HG02973 (cell line): ENCODE measurements at regions not wholly inside any gene's neighbourhood (a gene's known extent, or its start where the extent isn't known, plus 50 kb on each side); places are given as distances from the start of the nearest gene placed in this dataset.

Source experiments
- ATAC-seq: cut with Tn5 transposase; IDR thresholded peaks from one replicate; pipeline ENCODE4 v1.9.1; 2021; ENCODE audit warnings: moderate library complexity; ENCODE audit not compliant: unreplicated experiment

DNA sequence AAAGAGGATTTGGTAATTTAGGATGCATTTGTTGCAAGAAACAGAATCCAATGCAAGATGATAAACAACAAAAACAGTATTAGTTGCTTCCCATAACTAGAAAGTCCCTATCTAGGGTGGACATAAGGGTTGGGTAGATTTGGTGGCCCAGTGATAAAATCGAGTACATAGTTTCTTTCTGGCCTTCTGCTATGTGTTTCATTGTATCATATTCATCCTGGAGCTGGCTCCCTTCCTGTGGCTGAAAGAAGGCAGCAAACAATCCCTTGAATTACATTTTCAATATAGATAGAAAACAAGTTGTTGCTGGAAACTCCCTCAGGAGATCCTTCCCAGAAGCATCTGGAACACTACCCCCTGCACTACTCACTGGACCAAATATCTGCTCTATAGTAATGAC, 135.1 kb downstream of the ID4 start:
- ATAC-seq: no peak

- no peak for ATAC-seq
Measured at GRCh38 chr6:19976411-19977129, 139.4 kb downstream of the ID4 start.

- ATAC-seq: no peak
Measured at GRCh38 chr6:19979059-19979458, 141.9 kb downstream of the ID4 start.

DNA sequence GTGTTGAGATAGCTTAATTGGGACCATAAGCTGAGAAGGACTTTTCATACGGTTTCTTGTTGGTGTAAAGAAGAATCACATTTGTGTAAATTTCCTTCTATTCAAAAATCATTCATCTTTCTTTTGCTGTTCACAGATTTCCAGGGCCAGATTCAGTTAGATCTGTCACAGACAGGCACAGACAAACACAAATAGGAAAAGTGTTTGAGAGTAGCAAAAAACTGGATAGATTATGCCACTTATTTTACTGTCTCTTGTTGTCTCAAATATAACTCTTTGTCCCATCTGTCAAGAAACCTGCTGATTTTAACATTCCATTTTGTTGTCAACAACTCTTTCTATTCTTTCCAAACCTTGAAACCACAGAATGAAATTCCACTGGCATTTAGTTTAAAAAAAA, 142.8 kb downstream of the ID4 start:
- no peak for ATAC-seq

DNA sequence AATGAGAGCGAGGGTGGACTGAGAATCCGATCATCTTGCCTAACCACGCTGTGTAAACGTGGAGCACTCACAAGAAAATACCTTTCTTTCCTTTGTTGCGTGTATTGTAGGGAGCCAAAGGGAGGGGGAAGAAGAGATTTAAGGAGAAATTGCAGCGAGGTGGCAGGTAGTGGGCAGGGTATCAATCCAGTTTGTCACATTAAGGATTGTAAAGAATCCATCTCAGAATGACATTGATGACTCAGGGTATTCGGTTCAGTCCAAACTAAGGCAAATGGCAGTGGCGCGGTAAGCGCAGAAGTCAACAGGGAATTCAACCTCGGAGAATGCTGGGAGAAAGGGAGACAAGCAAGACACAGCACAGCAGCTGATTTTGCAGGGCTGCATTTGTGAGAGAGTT, 146.2 kb downstream of the ID4 start:
- ATAC-seq: no peak

- ATAC-seq: no peak
Measured at GRCh38 chr6:19986691-19987438, 149.7 kb downstream of the ID4 start.

DNA sequence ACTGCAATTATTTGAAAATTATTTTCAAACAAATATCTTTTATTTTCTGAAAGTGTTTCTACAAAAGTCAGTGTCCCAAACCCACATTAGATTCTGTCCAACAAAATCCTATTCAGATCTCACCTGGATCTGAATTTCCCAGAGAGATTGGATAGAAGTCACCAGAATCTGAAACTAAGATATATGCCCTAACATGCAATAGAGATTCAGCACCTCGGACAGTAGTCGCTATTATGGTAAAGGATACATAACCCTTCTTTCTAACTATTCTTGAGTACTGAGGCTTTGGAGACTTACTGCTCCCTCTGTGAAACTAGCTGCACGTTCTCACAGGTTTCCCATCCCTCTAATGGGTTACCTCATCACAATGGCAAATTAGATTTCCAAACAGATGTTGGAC, 151.4 kb downstream of the ID4 start:
- ATAC-seq: no peak

- ATAC-seq: no peak
Measured at GRCh38 chr6:19991176-19991575, 154.0 kb downstream of the ID4 start.

- ATAC-seq: no peak
Measured at GRCh38 chr6:19994909-19995308, 157.7 kb downstream of the ID4 start.

- no peak for ATAC-seq
Measured at GRCh38 chr6:19995575-19996257, 158.5 kb downstream of the ID4 start.

DNA sequence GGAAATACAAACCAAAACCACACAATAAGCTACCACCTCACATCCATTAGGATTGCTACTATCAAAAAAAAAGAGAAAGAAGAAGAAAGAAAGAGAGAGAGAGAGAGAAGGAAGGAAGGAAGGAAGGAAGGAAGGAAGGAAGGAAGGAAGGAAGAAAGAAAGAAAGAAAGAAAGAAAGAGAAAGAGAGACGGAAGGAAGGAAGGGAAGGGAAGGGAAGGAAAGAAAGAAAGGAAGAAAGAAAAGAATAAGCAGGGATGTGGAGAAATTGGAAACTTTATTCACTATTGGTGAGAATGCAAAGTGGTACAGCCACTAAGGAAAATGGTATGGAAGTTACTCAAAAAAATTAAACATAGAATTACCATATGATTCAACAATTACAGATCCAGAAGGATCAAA, 159.9 kb downstream of the ID4 start:
- no peak for ATAC-seq

- ATAC-seq: no peak
Measured at GRCh38 chr6:19998541-19998940, 161.4 kb downstream of the ID4 start.

DNA sequence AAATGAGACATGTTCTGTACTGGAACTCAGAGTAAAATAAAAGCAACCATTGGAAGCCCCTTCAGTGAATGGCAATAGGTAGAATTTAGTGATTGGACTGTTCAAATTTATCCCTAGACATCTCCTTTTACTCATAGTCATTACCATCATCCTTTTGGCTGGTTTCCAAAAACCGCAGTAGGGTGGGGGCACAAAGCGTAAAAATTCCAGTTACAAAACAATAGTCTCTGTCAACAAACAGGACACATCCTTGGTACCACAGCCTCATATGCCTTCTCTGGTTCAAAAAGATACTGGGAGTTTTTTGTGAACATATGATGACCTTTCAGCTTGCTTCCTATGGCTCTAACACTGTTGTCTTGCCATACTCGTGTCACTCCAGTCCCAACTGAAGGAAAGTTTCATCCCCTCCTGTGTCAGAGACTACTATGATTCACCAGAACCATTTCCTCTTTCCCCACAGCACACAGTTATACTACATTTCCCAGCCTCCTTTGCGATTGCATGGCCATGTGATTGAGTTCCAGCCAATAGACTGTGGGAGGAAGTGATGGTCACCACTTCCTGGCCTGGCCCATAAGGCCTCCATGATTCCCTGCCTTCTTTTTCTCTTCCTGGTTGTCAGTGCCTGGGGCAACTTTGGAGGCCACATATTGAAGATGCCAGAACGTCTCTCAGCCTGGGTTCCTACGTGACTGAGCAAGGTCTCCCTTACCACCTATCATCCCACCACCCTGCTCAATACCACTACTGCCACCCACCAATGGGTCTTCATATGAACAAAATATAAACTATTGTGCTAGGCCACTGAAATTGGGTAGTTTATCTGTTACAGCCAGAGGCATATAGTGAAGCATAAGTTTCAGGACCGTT, 162.4 kb downstream of the ID4 start:
- ATAC-seq: peak; percentile 91

DNA sequence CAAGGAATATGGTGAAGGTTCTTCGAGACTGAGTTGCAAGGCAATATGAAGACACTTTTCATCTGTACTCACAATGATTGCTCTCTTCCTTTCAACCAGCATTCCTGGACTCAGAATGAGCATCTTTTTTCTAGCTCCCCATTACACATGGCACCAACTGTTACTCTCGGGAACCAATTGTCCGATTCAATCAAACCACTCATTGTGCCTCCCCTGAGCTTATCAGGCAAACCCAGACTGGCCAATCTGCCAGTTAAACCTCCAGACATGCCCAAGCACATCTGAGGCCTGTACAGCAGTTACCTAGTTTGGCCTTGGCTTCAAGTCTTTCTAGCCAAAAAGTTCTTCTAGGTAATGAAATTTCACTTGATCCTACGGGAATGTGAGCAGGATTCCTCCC, 164.1 kb downstream of the ID4 start:
- no peak for ATAC-seq

DNA sequence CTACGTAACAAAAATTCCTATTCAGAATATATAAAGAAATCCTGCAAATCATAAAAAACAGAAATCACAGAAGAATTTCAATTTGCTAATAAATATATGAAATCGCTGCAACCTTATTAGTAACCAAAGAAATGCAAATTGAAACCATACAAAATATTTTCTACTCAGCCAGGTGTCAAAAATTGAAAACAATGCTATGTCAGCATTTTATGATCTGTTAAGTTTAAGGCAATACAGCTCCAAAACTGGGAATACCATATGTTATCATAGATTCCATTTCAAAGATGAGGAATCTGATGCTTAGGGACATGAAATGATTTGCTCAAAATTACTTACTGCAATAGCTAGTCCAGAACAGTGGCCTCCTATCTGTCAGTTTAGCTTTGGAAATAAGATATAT, 168.9 kb downstream of the ID4 start:
- no peak for ATAC-seq

DNA sequence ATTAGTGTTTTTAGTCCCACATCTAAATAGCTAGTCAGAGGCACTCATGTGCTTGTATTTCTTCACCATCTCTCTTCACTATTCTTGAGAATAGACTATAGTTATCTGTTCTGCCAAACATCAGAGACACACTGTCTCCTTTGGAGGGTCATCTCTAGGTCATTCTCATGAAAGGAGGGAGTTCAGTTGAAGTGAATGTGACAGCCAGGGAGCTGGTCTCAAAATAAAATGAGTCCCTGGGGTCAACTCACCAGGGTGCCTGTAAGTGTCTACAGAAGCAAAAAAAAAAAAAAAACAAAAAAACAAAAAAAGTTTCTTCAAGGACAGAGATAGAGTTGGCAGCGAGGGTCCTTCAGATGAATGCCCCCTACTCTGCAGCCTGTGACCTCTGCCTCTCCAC, 171.0 kb downstream of the ID4 start:
- ATAC-seq: no peak

- no peak for ATAC-seq
Measured at GRCh38 chr6:20013066-20013861, 176.1 kb downstream of the ID4 start.

DNA sequence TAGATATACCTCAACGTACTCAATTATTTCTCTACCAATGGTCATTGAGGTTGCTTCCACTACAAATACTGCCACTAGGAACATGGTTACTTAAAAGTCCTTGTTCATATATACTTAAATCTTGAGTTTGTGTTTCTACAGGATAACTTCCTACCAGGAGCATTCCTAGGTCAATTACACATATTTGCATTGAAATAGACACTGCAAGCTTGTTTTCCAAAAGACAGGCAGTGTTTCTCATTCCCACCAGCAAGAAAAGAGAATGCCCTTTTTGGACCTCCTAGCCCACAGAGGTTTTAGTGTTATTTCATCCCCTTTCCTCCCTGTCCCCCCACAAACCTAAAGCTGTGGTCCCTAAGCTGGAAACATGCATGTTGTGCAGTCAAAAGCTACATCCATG, 177.3 kb downstream of the ID4 start:
- no peak for ATAC-seq

DNA sequence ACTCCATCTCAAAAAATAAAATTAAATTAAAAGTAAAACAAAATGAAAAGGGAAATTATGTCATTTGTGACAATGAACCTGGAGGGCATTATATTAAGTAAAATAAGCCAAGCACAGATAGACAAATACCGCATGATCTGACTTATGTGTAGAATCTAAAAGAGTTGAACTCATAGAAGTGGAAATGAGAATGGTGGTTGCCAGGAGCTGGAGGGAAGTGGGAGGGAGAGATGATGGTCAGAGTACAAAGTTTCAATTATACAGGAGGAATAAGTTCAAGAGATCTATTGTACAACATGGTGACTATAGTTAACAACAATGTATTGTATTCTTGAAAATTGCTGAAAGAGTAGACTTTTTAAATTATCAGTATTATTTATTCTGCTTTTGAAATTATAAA, 183.4 kb downstream of the ID4 start:
- no peak for ATAC-seq

DNA sequence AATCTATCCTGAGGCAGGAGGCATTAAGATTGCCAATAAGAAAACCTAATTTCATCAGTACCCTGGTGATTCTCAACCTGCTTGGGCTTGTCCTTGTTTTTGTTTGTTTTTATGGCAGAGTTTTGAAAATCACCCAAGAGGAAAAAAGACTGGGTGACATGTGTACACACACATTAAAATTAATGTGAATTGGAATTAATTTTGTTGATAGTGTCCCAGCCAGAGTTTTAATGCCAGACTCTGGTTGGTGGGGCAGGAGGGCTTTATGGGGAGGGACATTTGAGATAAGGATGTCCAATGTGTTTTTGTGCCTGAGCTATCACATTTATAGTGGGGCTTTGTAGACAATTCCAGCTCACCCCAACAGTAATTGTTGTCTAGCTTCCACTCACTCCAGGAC, 184.6 kb downstream of the ID4 start:
- ATAC-seq: no peak
